Neural cell (in vitro differentiated cells): ENCODE measurements at regions not wholly inside any gene's neighbourhood (a gene's known extent, or its start where the extent isn't known, plus 50 kb on each side); places are given as distances from the start of the nearest gene placed in this dataset.

Experiments
- CTCF ChIP-seq: fragments of 450-650 bp; IDR thresholded peaks from 2 replicates; pipeline ENCODE4 v1.5.1; 2014; ENCODE audit warnings: antibody characterized with exemption, mild to moderate bottlenecking, moderate library complexity; ENCODE audit not compliant: poor library complexity, severe bottlenecking
- EP300 ChIP-seq: fragments of 450-650 bp; conservative IDR thresholded peaks from 2 replicates; pipeline ENCODE4 v1.6.1; 2014; ENCODE audit warnings: antibody characterized with exemption, mild to moderate bottlenecking, moderate library complexity; ENCODE audit not compliant: poor library complexity, severe bottlenecking
- POLR2AphosphoS5 ChIP-seq: IDR thresholded peaks from 2 replicates; pipeline ENCODE4 v1.6.1; 2012
- RAD21 ChIP-seq: fragments of 450-650 bp; conservative IDR thresholded peaks from 2 replicates; pipeline ENCODE4 v1.6.1; 2014; ENCODE audit warnings: antibody characterized with exemption, mild to moderate bottlenecking, moderate library complexity
- TAF1 ChIP-seq: IDR thresholded peaks from 2 replicates; pipeline ENCODE4 v1.6.1; 2012; ENCODE audit warnings: low read depth

- TF ChIP-seq CTCF (no peak), POLR2AphosphoS5 (no peak), TAF1 (no peak), EP300 (no peak), RAD21 (no peak)
Measured at GRCh38 chr10:81007872-81008271, 470.2 kb downstream of the SH2D4B start.
